Keratinocyte (primary cell): ENCODE measurements at regions not wholly inside any gene's neighbourhood (a gene's known extent, or its start where the extent isn't known, plus 50 kb on each side); places are given as distances from the start of the nearest gene placed in this dataset.

Experiments
- DNase-seq: peaks from one replicate; pipeline ENCODE4 v3.0.0-alpha.2; 2011; ENCODE audit warnings: low read depth, missing footprints, low spot score
- FAIRE-seq: peaks from 2 replicates; lab custom pipeline; 2011; peaks lifted over from hg19 to GRCh38; lab: Jason Lieb, UNC
- H2AFZ ChIP-seq: 2 replicates; pipeline ENCODE4 v1.6.0; 2012; ENCODE audit warnings: low read length, control low read depth, inconsistent platforms; ENCODE audit not compliant: control insufficient read depth
- H3K27ac ChIP-seq: 2 replicates; pipeline ENCODE4 v1.5.1; 2011; ENCODE audit warnings: low read length; ENCODE audit not compliant: control insufficient read depth, insufficient read depth
- H3K27me3 ChIP-seq: 3 replicates; pipeline ENCODE4 v1.6.0; 2011; ENCODE audit warnings: low read length; ENCODE audit not compliant: control insufficient read depth, insufficient read depth; ENCODE audit errors: extremely low read depth
- H3K36me3 ChIP-seq, 2 experiments: 2 replicates in 1 of 2; 3 replicates in 1 of 2; pipeline ENCODE4 v1.5.1; 2011; ENCODE audit warnings: low read length in 2 of 2, mild to moderate bottlenecking in 1 of 2; ENCODE audit not compliant: control insufficient read depth in 2 of 2, insufficient read depth in 2 of 2; ENCODE audit errors: extremely low read depth in 1 of 2
- H3K4me1 ChIP-seq: 3 replicates; pipeline ENCODE4 v1.5.1; 2011; ENCODE audit warnings: low read length; ENCODE audit not compliant: control insufficient read depth, insufficient read depth; ENCODE audit errors: extremely low read depth
- H3K4me2 ChIP-seq: 3 replicates; pipeline ENCODE4 v1.6.0; 2011; ENCODE audit warnings: low read depth, low read length; ENCODE audit not compliant: control insufficient read depth, insufficient read depth; ENCODE audit errors: extremely low read depth
- H3K4me3 ChIP-seq, 3 experiments: fragments of 200-600 bp in 1 of 3; sonication (generic) in 1 of 3; 2 replicates in 2 of 3; 3 replicates in 1 of 3; pipeline ENCODE4 v1.5.1; 2011 to 2016; ENCODE audit warnings: low read length in 3 of 3, mild to moderate bottlenecking in 3 of 3, control low read depth in 2 of 3, inconsistent platforms in 1 of 3, low read depth in 1 of 3, mixed read lengths in 1 of 3, mixed run types in 1 of 3, moderate library complexity in 1 of 3; ENCODE audit not compliant: control insufficient read depth in 2 of 3, insufficient read depth in 2 of 3; ENCODE audit errors: extremely low read depth in 1 of 3
- H3K79me2 ChIP-seq: 2 replicates; pipeline ENCODE4 v1.6.0; 2012; ENCODE audit warnings: low read length; ENCODE audit not compliant: control insufficient read depth, insufficient read depth
- H3K9ac ChIP-seq: 3 replicates; pipeline ENCODE4 v1.6.0; 2011; ENCODE audit warnings: low read length; ENCODE audit not compliant: control insufficient read depth, insufficient read depth; ENCODE audit errors: extremely low read depth
- H3K9me1 ChIP-seq: 3 replicates; pipeline ENCODE4 v1.6.0; 2011; ENCODE audit warnings: low read length; ENCODE audit not compliant: control insufficient read depth, insufficient read depth; ENCODE audit errors: extremely low read depth
- H3K9me3 ChIP-seq: 2 replicates; pipeline ENCODE4 v1.5.1; 2012; ENCODE audit warnings: low read depth, low read length; ENCODE audit not compliant: control insufficient read depth
- H4K20me1 ChIP-seq: 3 replicates; pipeline ENCODE4 v1.6.0; 2011; ENCODE audit warnings: low read length; ENCODE audit not compliant: control insufficient read depth, insufficient read depth; ENCODE audit errors: extremely low read depth
- CTCF ChIP-seq, 3 experiments: IDR thresholded peaks in 1 of 3; conservative IDR thresholded peaks in 1 of 3; optimal IDR thresholded peaks in 1 of 3; 2 replicates in 2 of 3; 3 replicates in 1 of 3; pipeline versions ENCODE3 to v1.5.1; 2011; ENCODE audit warnings: low read length in 3 of 3, mild to moderate bottlenecking in 3 of 3, moderate library complexity in 2 of 3, control low read depth in 1 of 3, inconsistent platforms in 1 of 3; ENCODE audit not compliant: insufficient read depth in 2 of 3; ENCODE audit errors: extremely low read depth in 1 of 3
- EZH2 ChIP-seq: IDR thresholded peaks from one replicate; pipeline ENCODE4 v1.6.1; 2012; ENCODE audit warnings: inconsistent platforms, mild to moderate bottlenecking, low read length, moderate library complexity
- dilution Hi-C: fragments of 300-500 bp; cut with MboI; formaldehyde crosslinking; loops from one replicate; pipeline ENCODE4 v1.7.0; 2020; ENCODE audit warnings: low sequenced_read_pairs; ENCODE audit not compliant: extremely low pct_ligation_motif_present

DNA sequence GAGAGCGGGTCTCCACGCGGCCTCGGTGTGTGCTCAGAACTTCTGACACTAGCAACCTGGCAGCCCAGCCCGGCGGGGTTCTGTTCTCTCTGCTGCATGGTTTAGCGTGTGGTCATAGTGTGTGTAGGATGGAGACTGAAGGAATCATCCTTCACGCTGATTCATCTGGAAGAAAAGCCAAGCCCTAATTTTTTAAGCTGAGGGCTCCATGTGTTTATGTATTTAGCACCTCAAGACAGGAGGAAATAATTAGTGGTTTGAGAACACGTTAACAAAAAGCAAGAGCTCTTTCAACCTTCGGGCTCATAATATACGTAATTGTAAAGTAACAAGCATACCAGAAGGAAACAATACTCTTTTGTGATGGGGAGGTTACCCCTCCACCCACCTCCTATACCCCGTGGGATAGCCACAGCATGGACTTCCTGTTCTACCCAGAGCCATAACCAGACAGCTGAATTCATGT is 504.6 kb upstream of the MKI67 start:
- Histone ChIP-seq H3K9me3 (no peaks in the 10 kb centered on the region), H3K9ac (no peak overlapping the region), H3K4me1 (no peaks in the 10 kb centered on the region), H3K27me3 (no peaks in the 10 kb centered on the region), H4K20me1 (no peaks in the 10 kb centered on the region), H3K79me2 (no peaks in the 10 kb centered on the region), H3K36me3 (no peaks in the 10 kb centered on the region), H3K9me1 (no peaks in the 10 kb centered on the region), H2AFZ (no peak overlapping the region), H3K4me3 (no peak overlapping the region), H3K4me2 (no peak overlapping the region), H3K27ac (no peak overlapping the region)
- dilution Hi-C loops = no loop called here
- FAIRE-seq = no peak
- DNase-seq = no peak
- TF ChIP-seq EZH2 (no peak), CTCF (optimal IDR thresholded peaks at IDR 0.05 in 1 of 3, IDR thresholded peaks at IDR 0.05 in 1 of 3, conservative IDR thresholded peaks at IDR 0.05 in 1 of 3; ENCODE audit: extremely low read depth in 1 of 3, insufficient read depth in 2 of 3, low read length in 3 of 3) (no peak)

- TF ChIP-seq EZH2 (no peak), CTCF (optimal IDR thresholded peaks at IDR 0.05 in 1 of 3, IDR thresholded peaks at IDR 0.05 in 1 of 3, conservative IDR thresholded peaks at IDR 0.05 in 1 of 3; ENCODE audit: extremely low read depth in 1 of 3, insufficient read depth in 2 of 3, low read length in 3 of 3) (peak in 1 of 3 experiments; percentile 32)
- DNase-seq (no peak), FAIRE-seq (no peak)
- no peaks in the 10 kb centered on the region for H3K4me1 ChIP-seq
- H3K9ac ChIP-seq = no peak overlapping the region
- H4K20me1 ChIP-seq = no peaks in the 10 kb centered on the region
- no peaks in the 10 kb centered on the region for H3K79me2 ChIP-seq
- H3K36me3 ChIP-seq = no peaks in the 10 kb centered on the region
- no peaks in the 10 kb centered on the region for H3K9me1 ChIP-seq
- no peaks in the 10 kb centered on the region for H3K27me3 ChIP-seq
- dilution Hi-C loops = no loop called here
- H2AFZ ChIP-seq = no peak overlapping the region
- H3K27ac ChIP-seq = no peak overlapping the region
- H3K9me3 ChIP-seq = no peaks in the 10 kb centered on the region
- H3K4me2 ChIP-seq = no peak overlapping the region
- no peak overlapping the region for H3K4me3 ChIP-seq
Observed at GRCh38 chr10:128631801-128632241, 505.6 kb upstream of the MKI67 start.
